ENCODE measurements at regions not wholly inside any gene's neighbourhood (a gene's known extent, or its start where the extent isn't known, plus 50 kb on each side); places are given as distances from the start of the nearest gene placed in this dataset.

DNA sequence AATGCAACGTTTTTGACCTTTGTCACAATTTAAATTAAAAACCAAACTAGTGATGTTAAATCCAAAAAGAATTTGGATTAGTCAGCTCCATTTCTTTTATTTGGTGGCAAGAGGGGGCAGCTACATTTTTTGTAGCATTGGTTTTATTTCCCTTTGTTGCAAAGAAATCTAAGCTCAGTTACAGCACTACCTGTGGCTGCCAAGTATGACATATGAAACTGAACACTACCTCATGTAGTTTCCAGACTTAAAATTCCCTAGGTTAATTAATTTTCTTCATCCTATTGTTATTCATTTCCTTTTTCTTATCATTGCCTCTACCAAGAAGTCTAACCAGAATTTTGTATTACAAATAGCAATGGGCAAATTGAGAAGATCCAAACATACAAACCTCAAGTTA, 393.5 kb downstream of the BRINP1 start:
- Histone ChIP-seq H3K9me3 (ENCODE audit: insufficient read depth, low read depth, low read length) (no peaks in the 10 kb centered on the region), H3K9ac (ENCODE audit: low read depth, low read length, poor library complexity, severe bottlenecking) (no peak overlapping the region), H3K4me1 (ENCODE audit: insufficient read depth, low read length, poor library complexity, severe bottlenecking) (no peaks in the 10 kb centered on the region), H3K4me2 (ENCODE audit: low read depth, low read length, poor library complexity, severe bottlenecking) (no peak overlapping the region), H4K20me1 (ENCODE audit: insufficient read depth, low read length, poor library complexity, severe bottlenecking) (no peaks in the 10 kb centered on the region), H3K27me3 (ENCODE audit: insufficient read depth, low read length, poor library complexity, severe bottlenecking) (no peaks in the 10 kb centered on the region), H3K36me3 (ENCODE audit: insufficient read depth, low read length) (no peaks in the 10 kb centered on the region), H3K4me3 (ENCODE audit: low read length, poor library complexity, severe bottlenecking) (no peak overlapping the region), H3K9me2 (replicated peaks; ENCODE audit: low read depth, low read length) (no peaks in the 10 kb centered on the region), H3F3A (ENCODE audit: low read depth) (no peaks in the 10 kb centered on the region), H2AFZ (ENCODE audit: low read length) (no peak overlapping the region), H3K79me2 (ENCODE audit: insufficient read depth, low read length) (no peaks in the 10 kb centered on the region)
- TF ChIP-seq CTCF (conservative IDR thresholded peaks at IDR 0.05; ENCODE audit: low read length), result no peak
- no peak for TF ChIP-seq EZH2phosphoT487 (IDR thresholded peaks at IDR 0.05; ENCODE audit: borderline replicate concordance)

DNA sequence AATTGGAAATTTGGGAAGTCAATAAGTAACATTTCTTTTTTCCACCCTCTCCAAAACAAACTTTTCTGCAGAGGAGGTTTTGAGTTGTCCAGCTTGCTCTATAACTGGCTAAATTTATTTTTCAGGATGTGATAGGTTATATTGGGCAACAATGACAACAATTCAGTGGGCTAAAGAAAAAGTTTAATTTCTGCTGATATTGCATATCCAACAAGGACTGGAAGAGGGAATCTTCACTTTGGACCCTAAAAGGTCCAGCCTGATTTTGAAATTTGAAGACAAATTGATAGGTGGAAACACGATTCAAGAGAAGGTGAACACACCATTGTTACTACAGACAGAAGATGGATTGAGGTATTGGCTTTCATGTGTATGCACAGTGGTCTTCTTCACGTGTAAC, 393.1 kb downstream of the BRINP1 start:
- TF ChIP-seq EZH2phosphoT487 (IDR thresholded peaks at IDR 0.05; ENCODE audit: borderline replicate concordance) (no peak), CTCF (conservative IDR thresholded peaks at IDR 0.05; ENCODE audit: low read length) (no peak)
- H3K4me1 ChIP-seq (ENCODE audit: insufficient read depth, low read length, poor library complexity, severe bottlenecking), result no peaks in the 10 kb centered on the region

GRCh38 chr9:118984607-118985006, 384.6 kb downstream of the BRINP1 start:
- H4K20me1 ChIP-seq (ENCODE audit: insufficient read depth, low read length, poor library complexity, severe bottlenecking), result no peaks in the 10 kb centered on the region
- H3K9me3 ChIP-seq (ENCODE audit: insufficient read depth, low read depth, low read length), result no peaks in the 10 kb centered on the region
- no peak overlapping the region for H3K9ac ChIP-seq (ENCODE audit: low read depth, low read length, poor library complexity, severe bottlenecking)
- H3F3A ChIP-seq (ENCODE audit: low read depth), result no peaks in the 10 kb centered on the region
- H3K9me2 ChIP-seq (replicated peaks; ENCODE audit: low read depth, low read length), result no peaks in the 10 kb centered on the region
- H3K36me3 ChIP-seq (ENCODE audit: insufficient read depth, low read length), result no peaks in the 10 kb centered on the region
- no peak overlapping the region for H2AFZ ChIP-seq (ENCODE audit: low read length)
- no peak overlapping the region for H3K4me2 ChIP-seq (ENCODE audit: low read depth, low read length, poor library complexity, severe bottlenecking)
- no peaks in the 10 kb centered on the region for H3K79me2 ChIP-seq (ENCODE audit: insufficient read depth, low read length)
- no peak overlapping the region for H3K4me3 ChIP-seq (ENCODE audit: low read length, poor library complexity, severe bottlenecking)
- H3K27me3 ChIP-seq (ENCODE audit: insufficient read depth, low read length, poor library complexity, severe bottlenecking), result no peaks in the 10 kb centered on the region
- no peaks in the 10 kb centered on the region for H3K4me1 ChIP-seq (ENCODE audit: insufficient read depth, low read length, poor library complexity, severe bottlenecking)
- TF ChIP-seq EZH2phosphoT487 (IDR thresholded peaks at IDR 0.05; ENCODE audit: borderline replicate concordance) (no peak), CTCF (conservative IDR thresholded peaks at IDR 0.05; ENCODE audit: low read length) (no peak)

More for the DNA sequence above, 393.1 kb downstream of the BRINP1 start:
- Histone ChIP-seq H3K4me2 (ENCODE audit: low read depth, low read length, poor library complexity, severe bottlenecking) (no peak overlapping the region), H3K27me3 (ENCODE audit: insufficient read depth, low read length, poor library complexity, severe bottlenecking) (no peaks in the 10 kb centered on the region), H3K36me3 (ENCODE audit: insufficient read depth, low read length) (no peaks in the 10 kb centered on the region), H3F3A (ENCODE audit: low read depth) (no peaks in the 10 kb centered on the region), H2AFZ (ENCODE audit: low read length) (no peak overlapping the region), H3K9me3 (ENCODE audit: insufficient read depth, low read depth, low read length) (no peaks in the 10 kb centered on the region), H3K79me2 (ENCODE audit: insufficient read depth, low read length) (no peaks in the 10 kb centered on the region), H4K20me1 (ENCODE audit: insufficient read depth, low read length, poor library complexity, severe bottlenecking) (no peaks in the 10 kb centered on the region), H3K9ac (ENCODE audit: low read depth, low read length, poor library complexity, severe bottlenecking) (no peak overlapping the region), H3K4me3 (ENCODE audit: low read length, poor library complexity, severe bottlenecking) (no peak overlapping the region), H3K9me2 (replicated peaks; ENCODE audit: low read depth, low read length) (no peaks in the 10 kb centered on the region)
